ENCODE measurements at regions not wholly inside any gene's neighbourhood (a gene's known extent, or its start where the extent isn't known, plus 50 kb on each side); places are given as distances from the start of the nearest gene placed in this dataset.

- Histone ChIP-seq H3K4me2 (ENCODE audit: control insufficient read depth, extremely low read depth, insufficient read depth, low read depth, low read length) (no peak overlapping the region), H3K4me3 (ENCODE audit: control insufficient read depth in 2 of 3, extremely low read depth in 1 of 3, insufficient read depth in 2 of 3, low read depth in 1 of 3, low read length in 3 of 3) (no peak overlapping the region), H3K36me3 (ENCODE audit: control insufficient read depth in 2 of 2, extremely low read depth in 1 of 2, insufficient read depth in 2 of 2, low read length in 2 of 2) (no peaks in the 10 kb centered on the region), H3K9ac (ENCODE audit: control insufficient read depth, extremely low read depth, insufficient read depth, low read length) (no peak overlapping the region), H3K4me1 (ENCODE audit: control insufficient read depth, extremely low read depth, insufficient read depth, low read length) (no peaks in the 10 kb centered on the region), H3K27ac (ENCODE audit: control insufficient read depth, insufficient read depth, low read length) (no peak overlapping the region), H3K79me2 (ENCODE audit: control insufficient read depth, insufficient read depth, low read length) (no peaks in the 10 kb centered on the region), H4K20me1 (ENCODE audit: control insufficient read depth, extremely low read depth, insufficient read depth, low read length) (no peaks in the 10 kb centered on the region), H3K9me1 (ENCODE audit: control insufficient read depth, extremely low read depth, insufficient read depth, low read length) (no peaks in the 10 kb centered on the region), H3K9me3 (ENCODE audit: control insufficient read depth, low read depth, low read length) (no peaks in the 10 kb centered on the region), H3K27me3 (ENCODE audit: control insufficient read depth, extremely low read depth, insufficient read depth, low read length) (peaks cover 8% of the 10 kb centered on the region), H2AFZ (ENCODE audit: control insufficient read depth, low read length) (no peak overlapping the region)
- TF ChIP-seq EZH2 (IDR thresholded peaks at IDR 0.05; ENCODE audit: low read length) (no peak), CTCF (optimal IDR thresholded peaks at IDR 0.05 in 1 of 3, IDR thresholded peaks at IDR 0.05 in 1 of 3, conservative IDR thresholded peaks at IDR 0.05 in 1 of 3; ENCODE audit: extremely low read depth in 1 of 3, insufficient read depth in 2 of 3, low read length in 3 of 3) (no peak)
- no peak for FAIRE-seq
- dilution Hi-C loops (cut with MboI; ENCODE audit: extremely low pct_ligation_motif_present, low sequenced_read_pairs) = no loop called here
- no peak for DNase-seq (ENCODE audit: low read depth, low spot score)
These were observed 320.3 kb upstream of the SORL1-AS1 start for GRCh38 chr11:121773076-121773475.

- Histone ChIP-seq H4K20me1 (ENCODE audit: control insufficient read depth, extremely low read depth, insufficient read depth, low read length) (no peaks in the 10 kb centered on the region), H3K36me3 (ENCODE audit: control insufficient read depth in 2 of 2, extremely low read depth in 1 of 2, insufficient read depth in 2 of 2, low read length in 2 of 2) (no peaks in the 10 kb centered on the region), H3K4me3 (ENCODE audit: control insufficient read depth in 2 of 3, extremely low read depth in 1 of 3, insufficient read depth in 2 of 3, low read depth in 1 of 3, low read length in 3 of 3) (no peak overlapping the region), H3K9me1 (ENCODE audit: control insufficient read depth, extremely low read depth, insufficient read depth, low read length) (no peaks in the 10 kb centered on the region), H2AFZ (ENCODE audit: control insufficient read depth, low read length) (no peak overlapping the region), H3K4me2 (ENCODE audit: control insufficient read depth, extremely low read depth, insufficient read depth, low read depth, low read length) (no peak overlapping the region), H3K4me1 (ENCODE audit: control insufficient read depth, extremely low read depth, insufficient read depth, low read length) (no peaks in the 10 kb centered on the region), H3K27me3 (ENCODE audit: control insufficient read depth, extremely low read depth, insufficient read depth, low read length) (peaks cover 14% of the 10 kb centered on the region), H3K9me3 (ENCODE audit: control insufficient read depth, low read depth, low read length) (no peaks in the 10 kb centered on the region), H3K9ac (ENCODE audit: control insufficient read depth, extremely low read depth, insufficient read depth, low read length) (no peak overlapping the region), H3K27ac (ENCODE audit: control insufficient read depth, insufficient read depth, low read length) (no peak overlapping the region), H3K79me2 (ENCODE audit: control insufficient read depth, insufficient read depth, low read length) (no peaks in the 10 kb centered on the region)
- no peak for DNase-seq (ENCODE audit: low read depth, low spot score)
- TF ChIP-seq CTCF (optimal IDR thresholded peaks at IDR 0.05 in 1 of 3, IDR thresholded peaks at IDR 0.05 in 1 of 3, conservative IDR thresholded peaks at IDR 0.05 in 1 of 3; ENCODE audit: extremely low read depth in 1 of 3, insufficient read depth in 2 of 3, low read length in 3 of 3) = no peak
- TF ChIP-seq EZH2 (IDR thresholded peaks at IDR 0.05; ENCODE audit: low read length) = no peak
- FAIRE-seq = no peak
- dilution Hi-C loops (cut with MboI; ENCODE audit: extremely low pct_ligation_motif_present, low sequenced_read_pairs) = no loop called here
These were observed 318.3 kb upstream of the SORL1-AS1 start for GRCh38 chr11:121770939-121771595.

All from keratinocyte (primary cell).